ENCODE measurements at regions not wholly inside any gene's neighbourhood (a gene's known extent, or its start where the extent isn't known, plus 50 kb on each side); places are given as distances from the start of the nearest gene placed in this dataset.

- TF ChIP-seq POU2F2 (IDR thresholded peaks at IDR 0.05; ENCODE audit: low read depth, low read length) (0 out of 2 replicates have a peak, but pooled peaks have one; percentile 41), TAF1 (IDR thresholded peaks at IDR 0.05; ENCODE audit: low read depth, low read length) (no peak), PAX5 (IDR thresholded peaks at IDR 0.05; ENCODE audit: insufficient read depth, low read length, severe bottlenecking) (no peak)
- FAIRE-seq (no peak), DNase-seq (ENCODE audit: insufficient read length, low spot score) (peak; percentile 6)
Measured at GRCh38 chr14:58749066-58749669, 111.4 kb downstream of the DACT1 start.

GRCh38 chr14:58750321-58751269, 112.8 kb downstream of the DACT1 start:
- TF ChIP-seq TAF1 (IDR thresholded peaks at IDR 0.05; ENCODE audit: low read depth, low read length) = no peak
- TF ChIP-seq SPI1 (IDR thresholded peaks at IDR 0.05; ENCODE audit: low read depth, low read length) = no peak
- TF ChIP-seq POLR2A (IDR thresholded peaks at IDR 0.05; ENCODE audit: low read depth, low read length) = no peak
- no peak for TF ChIP-seq POU2F2 (IDR thresholded peaks at IDR 0.05; ENCODE audit: low read depth, low read length)
- no peak for TF ChIP-seq PAX5 (IDR thresholded peaks at IDR 0.05; ENCODE audit: insufficient read depth, low read length, severe bottlenecking)
- no peak for TF ChIP-seq POLR2AphosphoS5 (IDR thresholded peaks at IDR 0.05; ENCODE audit: low read depth, low read length)
- FAIRE-seq (no peak), DNase-seq (ENCODE audit: insufficient read length, low spot score) (no peak)

- DNase-seq (ENCODE audit: insufficient read length, low spot score) (no peak), FAIRE-seq (no peak)
- TF ChIP-seq POLR2A (IDR thresholded peaks at IDR 0.05; ENCODE audit: low read depth, low read length) (no peak), PAX5 (IDR thresholded peaks at IDR 0.05; ENCODE audit: insufficient read depth, low read length, severe bottlenecking) (no peak), POU2F2 (IDR thresholded peaks at IDR 0.05; ENCODE audit: low read depth, low read length) (no peak), SPI1 (IDR thresholded peaks at IDR 0.05; ENCODE audit: low read depth, low read length) (no peak), TAF1 (IDR thresholded peaks at IDR 0.05; ENCODE audit: low read depth, low read length) (no peak), POLR2AphosphoS5 (IDR thresholded peaks at IDR 0.05; ENCODE audit: low read depth, low read length) (no peak)
Measured at GRCh38 chr14:58751788-58752187, 114.0 kb downstream of the DACT1 start.

GRCh38 chr14:58752289-58752688, 114.5 kb downstream of the DACT1 start:
- FAIRE-seq (no peak), DNase-seq (ENCODE audit: insufficient read length, low spot score) (no peak)
- TF ChIP-seq POU2F2 (IDR thresholded peaks at IDR 0.05; ENCODE audit: low read depth, low read length) (no peak), POLR2A (IDR thresholded peaks at IDR 0.05; ENCODE audit: low read depth, low read length) (no peak), PAX5 (IDR thresholded peaks at IDR 0.05; ENCODE audit: insufficient read depth, low read length, severe bottlenecking) (no peak), TAF1 (IDR thresholded peaks at IDR 0.05; ENCODE audit: low read depth, low read length) (no peak), SPI1 (IDR thresholded peaks at IDR 0.05; ENCODE audit: low read depth, low read length) (no peak), POLR2AphosphoS5 (IDR thresholded peaks at IDR 0.05; ENCODE audit: low read depth, low read length) (no peak)

GRCh38 chr14:58752771-58753201, 115.0 kb downstream of the DACT1 start:
- DNase-seq (ENCODE audit: insufficient read length, low spot score) (no peak), FAIRE-seq (no peak)
- TF ChIP-seq TAF1 (IDR thresholded peaks at IDR 0.05; ENCODE audit: low read depth, low read length) = no peak
- TF ChIP-seq SPI1 (IDR thresholded peaks at IDR 0.05; ENCODE audit: low read depth, low read length) = 0 out of 2 replicates have a peak, but pooled peaks have one; percentile 19
- no peak for TF ChIP-seq POLR2A (IDR thresholded peaks at IDR 0.05; ENCODE audit: low read depth, low read length)
- no peak for TF ChIP-seq POU2F2 (IDR thresholded peaks at IDR 0.05; ENCODE audit: low read depth, low read length)
- no peak for TF ChIP-seq PAX5 (IDR thresholded peaks at IDR 0.05; ENCODE audit: insufficient read depth, low read length, severe bottlenecking)
- no peak for TF ChIP-seq POLR2AphosphoS5 (IDR thresholded peaks at IDR 0.05; ENCODE audit: low read depth, low read length)

GRCh38 chr14:58755031-58755925, 117.5 kb downstream of the DACT1 start:
- TF ChIP-seq POU2F2 (IDR thresholded peaks at IDR 0.05; ENCODE audit: low read depth, low read length) (no peak), TAF1 (IDR thresholded peaks at IDR 0.05; ENCODE audit: low read depth, low read length) (no peak), POLR2AphosphoS5 (IDR thresholded peaks at IDR 0.05; ENCODE audit: low read depth, low read length) (no peak), PAX5 (IDR thresholded peaks at IDR 0.05; ENCODE audit: insufficient read depth, low read length, severe bottlenecking) (no peak), POLR2A (IDR thresholded peaks at IDR 0.05; ENCODE audit: low read depth, low read length) (no peak), SPI1 (IDR thresholded peaks at IDR 0.05; ENCODE audit: low read depth, low read length) (no peak)
- DNase-seq (ENCODE audit: insufficient read length, low spot score) (no peak), FAIRE-seq (no peak)

- DNase-seq (ENCODE audit: insufficient read length, low spot score) (no peak), FAIRE-seq (no peak)
- TF ChIP-seq TAF1 (IDR thresholded peaks at IDR 0.05; ENCODE audit: low read depth, low read length) (no peak), PAX5 (IDR thresholded peaks at IDR 0.05; ENCODE audit: insufficient read depth, low read length, severe bottlenecking) (no peak), POLR2A (IDR thresholded peaks at IDR 0.05; ENCODE audit: low read depth, low read length) (no peak), SPI1 (IDR thresholded peaks at IDR 0.05; ENCODE audit: low read depth, low read length) (no peak), POLR2AphosphoS5 (IDR thresholded peaks at IDR 0.05; ENCODE audit: low read depth, low read length) (no peak), POU2F2 (IDR thresholded peaks at IDR 0.05; ENCODE audit: low read depth, low read length) (no peak)
Measured at GRCh38 chr14:58760121-58760520, 122.4 kb downstream of the DACT1 start.

- DNase-seq (ENCODE audit: insufficient read length, low spot score) (no peak), FAIRE-seq (no peak)
- TF ChIP-seq TAF1 (IDR thresholded peaks at IDR 0.05; ENCODE audit: low read depth, low read length) (no peak), PAX5 (IDR thresholded peaks at IDR 0.05; ENCODE audit: insufficient read depth, low read length, severe bottlenecking) (no peak), POLR2A (IDR thresholded peaks at IDR 0.05; ENCODE audit: low read depth, low read length) (no peak), POLR2AphosphoS5 (IDR thresholded peaks at IDR 0.05; ENCODE audit: low read depth, low read length) (no peak), POU2F2 (IDR thresholded peaks at IDR 0.05; ENCODE audit: low read depth, low read length) (no peak), SPI1 (IDR thresholded peaks at IDR 0.05; ENCODE audit: low read depth, low read length) (no peak)
Measured at GRCh38 chr14:58762629-58763028, 124.9 kb downstream of the DACT1 start.
